ENCODE measurements at regions not wholly inside any gene's neighbourhood (a gene's known extent, or its start where the extent isn't known, plus 50 kb on each side); places are given as distances from the start of the nearest gene placed in this dataset.

DNA sequence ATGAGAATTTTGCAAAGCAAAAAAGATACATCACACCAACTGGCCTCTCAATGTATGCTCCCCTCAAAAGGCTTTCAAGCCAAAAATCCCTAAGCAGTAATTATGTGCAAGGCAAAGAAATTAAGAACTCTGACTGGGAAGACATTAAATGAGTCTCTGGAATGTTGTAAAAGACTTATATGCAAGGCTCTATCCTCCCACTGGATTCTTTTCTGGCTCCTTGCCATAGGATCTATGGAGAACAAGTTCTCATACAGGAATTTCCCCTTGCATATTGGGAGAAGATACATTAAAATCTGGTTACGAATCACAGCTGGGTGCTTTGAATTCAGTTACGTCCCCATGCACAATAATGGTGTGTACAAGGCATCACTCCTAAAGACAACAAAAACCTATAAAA lies 73.4 kb upstream of the ATL2 start:
- DNase-seq (ENCODE audit: low spot score) = no peak

DNA sequence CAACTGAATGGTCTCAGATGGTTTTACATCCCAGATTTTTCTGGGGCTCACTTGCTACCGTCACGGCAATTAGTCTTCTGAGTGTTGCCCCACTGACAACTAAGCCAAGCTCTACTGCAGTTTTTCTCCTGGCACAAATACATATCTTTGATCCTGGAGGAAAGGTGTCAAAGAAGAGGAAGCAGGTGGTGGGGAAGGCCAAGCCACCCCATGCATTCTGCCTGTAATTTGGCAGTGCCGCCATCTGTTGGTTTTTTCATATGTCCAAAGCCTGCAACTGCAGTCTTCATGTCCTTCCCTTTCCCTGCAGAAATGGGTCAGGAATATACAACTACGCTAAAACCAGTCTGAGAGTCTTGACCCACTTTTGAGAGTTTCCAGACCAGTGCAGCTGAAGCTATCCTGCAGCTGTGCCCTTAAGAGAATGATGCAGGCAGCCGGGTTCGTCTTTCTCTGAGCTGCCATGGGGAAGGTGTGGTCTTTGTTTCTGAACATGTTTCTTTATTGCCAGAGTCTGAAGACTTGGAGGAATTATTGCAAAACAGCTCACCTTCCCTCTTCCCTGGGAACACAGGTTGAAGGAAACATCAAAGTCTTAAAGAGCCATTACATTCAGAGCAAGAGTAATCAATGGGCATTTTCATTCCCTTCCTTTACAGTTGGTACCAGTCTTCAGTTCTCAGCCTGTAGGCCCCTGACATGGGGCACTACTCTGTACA lies 71.8 kb upstream of the ATL2 start:
- DNase-seq (ENCODE audit: low spot score) = no peak

DNA sequence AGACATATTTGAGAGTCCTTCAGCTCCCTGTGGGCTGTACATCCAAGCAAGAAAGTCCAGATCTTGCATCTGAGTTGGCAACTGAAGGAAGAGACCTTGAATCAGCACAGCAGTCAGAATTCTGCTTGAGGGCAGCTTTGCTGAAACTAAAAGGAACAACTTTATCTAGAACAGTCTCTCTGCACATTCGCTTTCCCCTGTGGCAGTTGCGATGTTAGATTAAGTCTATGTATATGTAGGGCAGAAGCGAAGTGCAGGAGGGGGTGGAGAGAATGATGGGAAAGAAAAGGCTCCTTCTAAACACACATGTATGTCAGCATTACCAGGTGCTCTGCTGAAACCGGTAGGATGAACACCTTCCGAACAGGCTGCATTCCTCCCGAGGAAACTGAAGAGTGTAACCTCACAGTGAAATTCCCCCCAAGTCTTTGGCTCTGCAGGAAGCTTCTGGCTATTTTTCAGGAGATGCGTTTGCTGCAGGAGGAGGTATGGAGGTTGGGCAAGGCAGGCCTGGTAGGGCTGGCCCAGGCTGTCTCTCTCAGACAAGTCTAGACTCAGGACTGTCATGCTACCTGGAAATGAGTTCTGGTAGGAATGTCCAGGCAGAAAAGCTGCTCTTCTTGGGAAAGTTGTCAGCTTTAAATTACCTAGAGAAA lies 70.0 kb upstream of the ATL2 start:
- DNase-seq (ENCODE audit: low spot score) = no peak

DNA sequence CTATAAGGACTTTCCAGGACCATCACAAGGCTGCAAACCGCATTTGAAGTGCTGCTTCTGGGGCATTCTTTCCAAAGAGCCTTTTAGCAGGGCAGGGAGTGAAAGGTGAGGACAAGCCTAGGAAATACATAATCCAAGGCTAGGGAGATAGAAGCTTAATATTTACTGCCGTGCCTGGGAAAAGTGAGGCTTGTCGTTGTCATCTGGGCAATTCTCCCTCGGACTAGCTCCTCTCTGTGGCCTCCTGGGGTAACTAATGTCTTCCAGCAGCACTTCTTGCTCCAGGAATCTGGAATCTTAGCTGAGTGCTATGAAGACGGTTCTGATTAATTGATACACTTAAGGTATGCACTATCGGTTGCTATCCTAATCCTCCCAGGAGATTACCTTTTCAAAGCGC lies 69.3 kb upstream of the ATL2 start:
- DNase-seq (ENCODE audit: low spot score) = no peak

DNA sequence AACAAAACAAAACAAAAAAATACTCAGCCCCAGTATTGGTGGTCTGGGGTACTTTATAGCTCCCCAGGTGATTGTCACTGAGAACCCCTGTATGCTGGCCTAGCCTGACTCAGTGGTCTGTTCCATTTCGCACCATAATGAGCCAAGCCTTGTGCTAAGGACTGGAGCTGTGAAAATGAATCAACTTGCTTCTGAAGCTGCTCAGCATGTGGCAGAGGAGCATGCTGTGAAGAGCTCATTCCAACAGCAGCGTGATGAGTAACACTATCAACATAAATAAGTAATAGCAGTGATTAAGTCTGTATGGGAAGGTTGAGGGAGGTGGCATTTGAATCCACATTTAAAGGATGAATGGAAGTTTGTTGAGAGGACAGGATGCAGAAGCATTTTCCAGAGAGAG lies 67.2 kb upstream of the ATL2 start:
- DNase-seq (ENCODE audit: low spot score) = no peak

DNA sequence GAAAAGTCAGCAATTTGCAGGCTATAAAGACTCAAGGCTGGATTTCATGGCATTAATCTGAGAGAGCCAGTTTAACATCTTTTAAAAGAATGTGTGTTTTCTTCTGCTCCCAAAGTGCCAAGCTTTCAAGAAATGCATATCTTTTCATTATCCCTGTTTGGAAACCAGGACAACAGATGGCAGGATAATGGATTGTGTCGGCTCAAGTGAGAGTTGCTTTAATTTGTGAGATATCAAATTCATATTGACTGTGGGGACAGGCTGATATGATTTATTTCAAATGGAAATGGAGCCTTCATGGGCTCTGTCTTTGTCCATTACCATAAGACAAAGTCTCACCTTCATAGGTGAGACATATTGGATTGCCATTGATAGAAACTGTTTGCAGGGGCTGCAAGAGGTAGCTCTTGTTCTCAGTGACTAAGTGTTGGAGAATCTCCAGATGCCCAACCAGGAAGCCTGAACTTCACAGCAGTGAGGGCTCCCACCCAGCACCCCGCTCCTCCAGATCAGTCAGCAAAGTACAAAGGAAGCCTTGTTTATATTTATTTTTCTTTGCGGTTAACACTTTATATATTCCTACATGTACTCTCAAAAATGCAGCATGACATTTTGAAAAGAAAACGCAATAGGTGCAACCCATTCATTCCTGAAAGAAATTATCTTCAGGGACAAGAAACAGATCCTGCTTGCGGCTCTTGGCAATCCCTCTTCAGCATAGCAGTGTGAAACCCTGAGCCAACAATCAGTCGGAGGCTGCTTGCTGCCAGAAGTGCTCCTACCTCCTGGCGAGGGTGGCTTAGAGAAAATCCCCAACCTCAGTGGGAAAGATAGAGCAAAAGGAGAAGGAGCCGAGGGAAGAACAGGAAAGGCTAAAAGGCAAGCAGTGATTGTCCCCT lies 65.8 kb upstream of the ATL2 start:
- DNase-seq (ENCODE audit: low spot score) = no peak

DNA sequence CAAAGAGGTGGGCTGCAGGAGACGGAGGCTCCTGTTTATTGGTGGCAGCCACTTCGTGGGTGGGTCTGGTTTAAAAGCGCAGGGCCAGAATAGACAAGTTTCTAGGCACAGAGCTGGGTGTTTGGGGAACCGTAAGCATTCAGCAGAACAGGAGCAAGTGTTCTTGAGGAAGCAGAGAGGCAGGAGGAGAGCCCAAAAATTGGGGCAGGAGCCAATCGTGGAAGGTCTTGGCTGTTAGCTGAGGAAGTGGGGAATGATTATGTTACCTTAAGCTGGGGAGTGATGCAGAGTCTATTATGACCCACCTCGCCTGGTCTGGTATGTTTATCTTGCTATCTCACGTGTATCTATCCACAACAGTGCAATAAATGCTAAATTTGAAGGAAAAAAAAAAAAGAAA lies 64.3 kb upstream of the ATL2 start:
- DNase-seq (ENCODE audit: low spot score) = no peak

DNA sequence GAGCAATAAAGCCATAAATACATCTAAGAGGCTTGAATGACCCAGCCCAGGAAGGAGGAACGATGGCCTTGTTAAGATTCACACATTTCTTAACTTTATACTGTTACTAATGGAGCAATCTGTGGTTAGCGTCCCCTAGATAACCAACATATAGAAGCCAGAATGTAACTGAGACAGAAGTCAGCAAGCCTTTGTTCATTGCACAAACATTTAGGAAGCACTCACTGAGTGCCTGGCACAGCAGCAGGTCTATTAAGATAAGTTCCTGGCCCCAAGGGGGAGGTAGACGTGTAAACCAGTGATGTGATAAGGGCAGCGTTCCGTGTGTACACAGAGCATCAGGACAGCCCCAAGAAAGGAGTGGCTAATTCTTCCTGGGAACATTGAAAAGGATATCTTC lies 63.6 kb upstream of the ATL2 start:
- no peak for DNase-seq (ENCODE audit: low spot score)

DNA sequence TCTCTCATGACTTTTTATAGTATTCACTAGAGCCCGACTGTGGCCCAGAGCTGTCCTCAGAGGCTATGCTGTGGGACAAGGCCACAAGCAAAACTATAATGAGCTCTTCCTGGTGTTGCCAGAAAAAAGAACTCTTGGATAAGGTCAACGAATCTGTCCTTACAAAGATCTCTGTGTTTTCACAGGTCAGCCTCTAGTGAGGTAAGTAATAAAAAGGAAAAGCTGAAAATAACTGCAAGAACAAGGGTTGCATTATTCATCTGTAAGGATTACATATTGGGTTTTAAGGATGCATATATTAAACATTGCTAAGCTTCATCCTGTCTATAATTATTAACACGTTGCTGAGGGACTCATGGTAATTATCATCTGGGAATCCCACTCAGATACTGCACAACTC lies 62.8 kb upstream of the ATL2 start:
- DNase-seq (ENCODE audit: low spot score) = no peak

DNA sequence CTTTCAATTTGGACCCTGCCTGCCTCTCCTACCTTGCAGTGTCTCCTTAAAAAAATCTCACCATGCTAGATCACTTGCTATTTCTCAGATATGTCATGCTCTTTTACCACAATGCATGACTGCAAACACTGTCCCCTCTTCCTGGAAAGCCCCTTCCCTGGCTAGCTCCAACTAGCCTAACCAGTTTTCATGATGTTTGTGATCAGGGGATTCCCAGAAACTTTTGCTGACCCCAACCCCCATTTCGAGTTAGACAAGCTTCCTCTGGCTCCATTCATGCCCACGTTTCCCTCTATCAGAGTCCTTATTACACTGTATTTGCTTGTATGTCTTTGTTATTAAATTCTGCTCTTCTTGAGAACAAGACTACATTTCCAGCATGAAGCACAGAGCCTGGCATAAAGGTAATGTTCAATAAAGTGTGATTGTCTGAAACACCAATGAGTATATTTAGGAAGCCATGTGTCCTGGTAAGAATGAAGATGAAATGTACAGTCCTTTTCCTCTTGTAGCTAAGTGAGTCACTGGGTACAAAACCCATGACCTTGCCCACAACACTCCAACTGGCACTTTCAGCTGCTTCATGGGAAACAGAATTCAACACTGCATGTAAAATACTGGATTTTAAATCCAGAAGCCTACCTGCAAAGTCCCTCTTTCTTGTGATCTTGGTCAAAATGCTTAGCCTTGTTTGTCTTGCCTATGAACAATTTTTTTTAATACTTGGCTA lies 62.0 kb upstream of the ATL2 start:
- no peak for DNase-seq (ENCODE audit: low spot score)

DNA sequence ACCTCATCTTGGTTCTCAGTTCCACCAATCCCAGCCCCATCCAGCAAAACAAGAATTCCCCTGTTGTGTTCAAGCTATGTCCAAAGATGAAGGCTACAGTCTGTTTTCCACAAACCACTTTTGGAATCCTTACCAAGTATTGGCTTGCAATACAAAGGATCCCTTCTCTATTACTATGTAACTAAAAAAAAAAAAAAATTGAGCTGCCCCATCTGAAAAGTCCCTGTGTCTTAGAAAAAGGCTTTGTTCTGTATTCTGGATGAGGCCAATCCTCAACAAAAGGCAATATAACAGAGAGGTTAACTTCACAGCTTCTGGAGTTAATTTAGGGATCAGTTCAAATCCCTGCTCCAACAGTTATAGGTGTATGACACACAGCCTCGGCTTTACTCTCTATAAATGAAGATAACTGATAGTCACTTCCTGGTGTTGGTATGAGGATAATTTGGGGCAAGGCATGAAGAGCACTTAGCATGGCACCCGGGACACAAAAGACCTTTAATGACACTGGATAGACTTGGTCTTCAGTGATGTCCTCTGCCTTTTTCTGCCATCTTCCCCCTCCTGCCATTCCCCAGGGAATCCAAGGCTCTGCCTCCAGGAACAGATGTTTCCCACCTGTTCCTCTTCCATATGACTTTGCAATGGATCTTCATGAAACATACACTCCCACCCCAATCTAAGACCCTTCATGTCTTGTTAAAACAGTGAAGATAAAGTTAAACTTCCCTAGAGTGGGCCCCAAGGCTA lies 61.2 kb upstream of the ATL2 start:
- DNase-seq (ENCODE audit: low spot score) = no peak

DNA sequence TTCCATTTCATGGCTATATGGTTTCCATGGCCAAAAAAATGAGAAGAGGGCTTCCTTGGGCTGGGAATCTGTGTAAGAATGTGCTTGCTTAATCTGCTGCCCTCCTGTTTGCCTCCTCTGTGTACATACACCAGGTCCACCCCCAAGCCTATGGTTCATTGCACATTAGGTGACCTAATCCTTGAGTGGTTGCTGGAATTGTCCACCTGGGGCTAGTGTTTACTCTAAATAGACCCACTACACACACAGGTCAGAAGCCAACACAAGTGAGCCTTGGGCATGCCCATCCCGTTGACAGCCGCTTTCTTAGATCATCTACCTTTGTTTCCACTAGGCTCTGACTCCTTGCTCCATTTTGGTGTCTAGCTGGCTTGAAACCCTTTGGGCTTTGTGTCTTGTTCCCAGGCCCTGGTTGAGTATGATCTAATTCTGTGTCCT lies 59.2 kb upstream of the ATL2 start:
- DNase-seq (ENCODE audit: low spot score) = no peak

DNA sequence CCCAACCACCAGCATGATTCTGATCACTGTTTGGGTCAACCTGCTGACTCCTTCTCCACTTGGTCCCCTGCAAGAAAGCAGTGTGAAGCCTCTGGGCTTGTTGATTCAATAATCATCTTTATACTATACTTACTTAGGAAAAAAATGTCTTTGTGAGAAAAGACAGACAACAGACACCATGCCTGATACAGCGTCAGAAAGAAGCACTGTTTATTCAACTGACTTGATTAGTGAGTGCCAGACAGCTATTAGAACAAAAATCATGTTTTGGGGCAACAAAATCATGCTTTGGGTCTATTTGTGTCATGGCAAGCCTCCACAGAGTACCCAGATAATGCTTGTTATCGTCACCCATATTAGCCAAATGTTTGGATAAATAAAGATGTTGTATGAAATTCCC lies 58.7 kb upstream of the ATL2 start:
- no peak for DNase-seq (ENCODE audit: low spot score)

DNA sequence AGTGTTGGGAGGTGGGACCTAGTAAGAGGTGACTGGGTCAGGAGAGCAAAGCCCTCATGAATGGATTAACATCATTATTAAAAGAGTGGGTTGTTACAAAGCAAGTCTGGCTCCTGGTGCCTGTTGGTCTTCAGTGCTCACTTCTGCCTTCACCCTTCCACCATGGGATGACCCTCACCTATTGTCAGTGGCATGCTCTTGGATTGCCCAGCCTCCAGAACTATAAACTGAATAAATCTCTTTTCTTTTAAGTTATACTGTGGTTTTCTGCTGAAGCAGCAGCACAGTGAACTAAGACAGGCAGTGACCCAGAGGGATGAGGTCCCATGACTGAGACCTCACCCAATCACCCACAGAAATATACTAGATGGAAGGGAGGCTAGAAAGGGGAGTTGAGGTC lies 57.5 kb upstream of the ATL2 start:
- no peak for DNase-seq (ENCODE audit: low spot score)

DNA sequence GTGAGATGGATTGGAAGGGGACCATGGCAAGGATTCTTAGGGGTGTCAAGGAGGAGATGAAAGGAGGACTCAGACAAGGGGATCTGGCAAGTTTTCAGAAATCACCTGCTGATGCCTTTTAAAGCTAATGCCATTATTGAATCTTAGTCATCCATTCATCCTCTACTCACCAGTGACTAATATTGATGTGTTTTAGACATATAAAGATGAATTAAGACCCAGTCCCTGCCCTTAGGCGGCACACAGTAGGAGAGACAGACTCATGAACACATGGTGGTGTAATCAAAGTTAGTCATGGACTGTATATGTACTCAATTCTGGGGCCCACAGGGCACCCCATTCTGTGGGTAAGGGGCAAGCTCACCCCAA lies 56.5 kb upstream of the ATL2 start:
- no peak for DNase-seq (ENCODE audit: low spot score)

DNA sequence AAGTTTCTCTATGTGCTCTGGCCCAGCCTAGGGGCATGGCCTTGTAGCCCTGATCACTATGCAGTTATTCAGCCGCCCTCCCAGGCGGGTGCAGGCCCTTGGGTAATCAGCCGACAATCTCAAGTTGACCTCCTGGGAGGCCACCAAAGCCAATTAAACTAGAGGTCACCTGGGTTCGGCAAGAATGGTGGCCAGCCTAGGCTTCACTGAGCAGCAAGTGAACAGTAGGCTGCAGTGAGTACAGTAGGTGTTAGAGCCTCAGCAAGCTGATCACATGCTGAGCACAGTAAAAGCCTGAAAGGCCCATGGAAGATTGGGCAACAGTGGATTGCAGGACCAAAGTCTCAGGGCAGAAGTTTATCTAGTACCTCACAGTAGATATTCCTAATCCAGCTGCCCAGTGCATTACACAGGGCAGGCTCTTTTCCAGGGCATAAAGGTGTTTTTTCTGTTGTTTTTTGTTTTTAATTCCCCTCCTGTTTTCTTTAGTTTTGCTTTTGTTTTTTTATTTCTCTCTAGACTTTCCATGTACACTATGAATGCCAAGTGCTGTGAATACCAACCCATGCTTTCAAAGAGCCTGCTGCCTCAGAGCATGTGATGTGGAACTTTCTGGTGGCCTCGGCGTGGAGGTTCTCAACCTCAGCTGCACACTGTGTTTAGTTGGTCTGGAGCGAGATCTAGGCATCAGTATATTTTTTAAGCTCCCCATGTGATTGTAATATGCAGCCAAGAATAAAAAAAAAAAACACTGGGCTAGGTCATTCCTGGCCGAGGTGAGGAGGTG lies 55.9 kb upstream of the ATL2 start:
- DNase-seq (ENCODE audit: low spot score) = no peak

DNA sequence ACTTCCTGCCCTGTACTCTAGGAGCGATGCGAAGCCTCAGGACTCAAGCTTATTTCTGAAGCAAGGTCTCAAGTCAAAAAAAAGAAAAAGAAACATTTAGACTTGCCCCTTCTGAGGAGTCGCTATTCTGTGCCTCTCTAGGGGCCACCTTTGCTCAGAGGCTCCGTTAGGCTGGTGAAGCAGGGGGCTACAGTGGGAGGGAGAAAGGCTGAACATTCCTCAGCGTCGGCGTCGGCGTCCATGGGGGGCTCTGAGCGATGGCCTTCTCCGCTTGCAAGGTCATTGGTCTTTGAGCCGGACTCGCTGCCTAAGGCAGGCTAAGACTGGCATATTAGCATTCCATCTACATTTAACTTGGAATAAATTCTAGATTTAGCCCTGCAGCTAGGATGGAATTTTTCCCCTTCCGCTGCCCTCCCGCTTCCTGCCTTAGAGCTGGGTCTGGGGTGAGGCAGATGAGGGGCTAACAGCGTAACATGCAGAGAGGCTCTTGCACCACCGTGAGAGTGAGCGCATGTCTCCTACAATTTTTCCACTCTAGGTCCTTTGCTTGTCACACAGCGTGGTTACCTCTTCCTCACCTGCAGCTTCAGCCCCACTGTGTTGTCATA lies 53.6 kb upstream of the ATL2 start:
- no peak for DNase-seq (ENCODE audit: low spot score)

DNA sequence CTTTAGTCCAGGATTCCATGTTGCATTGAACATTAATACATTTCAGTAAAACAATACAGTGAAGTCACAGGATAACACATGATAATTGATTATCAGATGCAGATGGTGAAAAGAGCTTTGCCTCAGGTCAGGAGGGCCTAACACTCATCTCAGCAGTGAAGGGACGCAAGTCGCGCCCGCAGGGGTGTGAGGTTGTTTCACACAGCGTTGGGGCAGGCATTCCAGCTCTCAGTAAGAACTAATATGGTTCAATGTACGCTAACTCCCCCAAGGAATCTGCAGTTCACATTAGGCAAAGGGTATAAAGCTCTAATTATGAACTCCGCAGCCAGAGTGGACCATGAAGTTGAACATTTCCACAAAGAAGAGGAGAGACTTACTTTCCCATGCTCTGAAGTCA lies 53.1 kb upstream of the ATL2 start:
- no peak for DNase-seq (ENCODE audit: low spot score)

DNA sequence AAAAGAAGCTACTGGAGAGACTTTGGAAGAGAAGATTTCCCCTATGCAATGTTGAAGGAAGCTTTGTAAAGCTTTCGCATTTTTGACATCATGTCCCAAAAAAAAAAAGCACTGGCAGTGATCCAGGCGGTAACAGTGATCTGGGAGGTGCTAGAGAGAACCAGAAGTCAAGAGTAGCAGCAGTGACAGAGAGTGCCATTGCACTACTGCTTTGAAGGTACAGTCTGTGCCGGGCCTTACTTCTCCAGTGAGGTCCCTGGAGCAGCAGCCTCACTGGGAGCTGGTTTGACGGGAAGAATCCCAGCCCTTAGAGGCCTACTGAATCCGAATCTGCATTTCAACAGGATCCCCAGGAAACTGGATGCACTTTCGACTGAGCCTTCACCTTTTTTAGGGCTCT lies 50.9 kb upstream of the ATL2 start:
- no peak for DNase-seq (ENCODE audit: low spot score)

DNA sequence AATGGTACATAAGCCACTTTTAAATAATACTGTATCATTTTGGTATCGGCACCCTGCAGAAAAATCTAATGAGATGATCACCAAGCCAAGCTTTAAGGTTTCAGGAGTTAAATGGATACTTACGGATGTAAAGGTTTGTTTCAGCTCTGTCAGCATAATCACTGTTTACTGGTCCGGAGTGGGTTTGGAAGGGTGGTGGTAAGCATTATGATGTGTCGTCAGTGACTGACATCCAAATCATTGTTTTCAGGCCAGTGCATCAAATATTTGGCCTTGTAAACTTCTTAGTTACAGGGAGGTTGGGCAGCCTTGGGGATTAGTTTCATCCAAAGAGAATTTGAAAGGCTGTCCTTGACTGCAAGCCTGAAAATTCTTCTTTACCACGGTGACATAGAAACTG lies 50.0 kb upstream of the ATL2 start:
- no peak for DNase-seq (ENCODE audit: low spot score)

All from hepatic stellate cell (primary cell).